GM18873 (cell line): ENCODE measurements at regions not wholly inside any gene's neighbourhood (a gene's known extent, or its start where the extent isn't known, plus 50 kb on each side); places are given as distances from the start of the nearest gene placed in this dataset.

ENCODE experiments used
- ATAC-seq: cut with Tn5 transposase; IDR thresholded peaks from one replicate; pipeline ENCODE4 v1.9.1; 2021; ENCODE audit warnings: mild to moderate bottlenecking, moderate library complexity, moderate number of reproducible peaks; ENCODE audit not compliant: unreplicated experiment, low FRiP score

DNA sequence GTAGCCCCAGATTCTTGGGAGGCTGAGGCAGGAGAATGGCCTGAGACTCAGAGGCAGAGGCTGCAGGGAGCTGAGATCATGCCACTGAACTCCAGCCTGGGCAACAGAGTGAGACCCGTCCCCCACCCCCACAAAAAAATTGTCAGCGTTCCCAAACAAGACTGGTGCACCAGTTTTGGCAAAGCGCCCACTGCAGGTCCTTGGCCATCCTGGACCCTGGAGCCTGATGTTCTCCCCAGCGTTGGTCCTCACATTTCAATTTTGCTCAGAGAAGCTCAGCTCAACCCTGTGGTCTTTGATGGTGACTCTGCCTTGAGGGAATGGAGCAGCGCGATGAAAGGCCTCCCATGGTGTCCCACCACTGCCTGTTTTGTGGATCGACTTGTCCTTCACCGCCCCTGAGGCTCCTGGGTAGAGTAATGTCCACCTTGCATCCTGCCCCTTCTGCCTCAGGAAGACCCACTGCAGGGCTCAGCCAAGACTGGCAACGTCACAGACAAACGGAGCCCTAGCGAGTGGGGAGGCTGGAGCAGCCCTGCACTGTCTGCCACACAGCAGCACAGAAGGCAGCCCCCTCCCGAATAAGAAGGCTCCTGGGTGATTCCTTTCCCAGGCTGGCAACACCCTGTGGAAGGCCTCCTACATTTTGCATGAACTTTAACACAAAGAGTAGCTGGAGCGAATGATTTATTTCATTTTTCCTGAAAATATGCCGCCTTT is 410.9 kb downstream of the TCERG1L start:
- ATAC-seq, result no peak

DNA sequence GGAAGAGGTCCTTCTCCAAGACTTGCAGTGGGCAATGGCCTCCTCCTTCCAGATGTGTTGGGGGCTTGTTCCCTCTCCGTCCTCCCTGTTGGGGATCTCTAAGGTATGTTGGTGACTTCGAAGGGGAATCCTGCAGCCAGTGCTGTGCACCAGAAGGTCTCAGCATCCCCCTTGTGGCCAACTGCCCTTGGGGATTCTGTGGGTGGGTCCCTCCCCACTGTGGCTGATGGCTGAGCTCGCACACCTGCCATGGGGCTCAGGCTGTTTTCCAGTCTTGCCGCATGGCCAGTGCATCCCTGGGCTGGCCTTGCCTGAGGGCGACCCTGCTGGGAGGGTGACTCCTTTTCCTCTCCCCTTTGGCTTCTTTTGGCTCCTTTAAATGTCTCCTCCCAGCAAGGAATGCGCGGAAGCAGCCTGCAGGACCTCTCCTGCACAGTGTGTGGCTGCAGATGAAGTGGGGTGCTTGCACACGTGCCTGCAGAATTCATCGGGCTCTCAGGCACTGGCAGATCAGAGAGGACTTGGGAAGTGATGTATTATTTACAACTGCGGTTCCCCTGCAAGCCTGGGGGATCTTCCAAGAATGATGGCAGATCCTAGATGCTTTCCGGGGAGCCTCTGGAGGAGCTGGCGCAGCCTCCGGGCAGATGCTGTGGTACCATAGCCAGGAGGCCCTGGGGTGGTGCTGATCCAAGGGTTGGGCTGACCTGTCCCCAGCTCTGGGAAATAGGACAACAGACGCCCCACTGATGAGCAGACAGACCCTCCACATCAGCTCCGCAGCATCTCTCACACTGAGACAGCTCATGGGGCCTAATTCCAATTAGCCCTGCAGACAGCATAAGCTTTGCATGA is 410.0 kb downstream of the TCERG1L start:
- ATAC-seq, result no peak

DNA sequence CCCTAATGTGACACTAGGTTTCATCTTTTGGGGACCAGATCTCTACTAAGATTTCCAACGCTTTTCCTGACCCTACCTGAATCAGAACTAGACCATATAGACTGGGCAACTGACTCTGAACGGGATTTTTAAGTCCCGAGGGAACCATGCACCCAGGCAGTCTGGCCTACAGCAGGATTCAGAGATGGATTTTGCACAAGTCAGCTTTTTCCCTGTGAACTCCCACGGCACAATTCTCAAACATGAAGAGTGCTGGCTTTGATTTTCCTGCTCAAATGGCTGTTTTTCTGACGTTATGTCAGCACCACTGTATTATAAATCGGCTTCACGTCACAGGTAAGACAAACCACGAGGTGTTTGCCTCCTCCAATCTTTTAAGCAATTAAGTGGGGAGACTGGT is 409.1 kb downstream of the TCERG1L start:
- no peak for ATAC-seq

DNA sequence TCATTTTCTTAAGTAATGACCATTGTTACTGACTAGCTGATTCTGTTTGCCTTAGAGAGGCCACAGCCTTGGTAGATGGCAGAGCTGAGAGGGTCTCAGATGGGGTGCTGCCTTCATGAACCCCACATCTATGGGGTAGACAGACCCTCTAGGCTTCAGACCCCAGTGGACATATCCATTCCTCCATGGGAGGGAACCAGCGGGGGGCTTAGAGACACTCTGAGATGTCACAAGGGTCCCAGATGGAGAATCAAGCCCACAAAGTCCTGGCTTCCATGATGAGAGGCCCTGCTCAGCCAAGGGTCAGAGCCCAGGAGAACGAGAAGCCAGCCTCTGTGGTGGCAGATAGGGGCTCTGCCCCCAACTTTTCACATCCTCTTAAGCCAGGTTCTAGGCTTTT is 408.6 kb downstream of the TCERG1L start:
- ATAC-seq, result no peak

DNA sequence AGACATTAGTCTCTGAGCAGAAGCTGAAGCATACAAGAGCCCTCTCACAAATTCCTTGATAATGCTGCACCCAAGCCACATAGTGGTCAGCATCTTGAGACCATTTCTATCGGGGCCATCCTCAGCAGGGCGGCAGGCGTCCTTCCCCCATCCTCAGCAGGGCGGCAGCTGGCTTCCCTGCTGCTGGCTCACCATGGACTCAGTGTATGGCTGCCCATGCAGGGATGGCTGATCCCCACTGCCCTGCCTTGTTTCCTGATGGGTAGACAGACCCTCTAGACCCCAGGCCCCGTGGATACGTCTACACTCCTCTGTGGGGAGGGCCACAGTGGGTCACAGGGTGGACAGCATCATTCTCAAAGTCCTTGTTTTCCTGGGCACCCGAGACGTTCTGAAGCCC is 406.8 kb downstream of the TCERG1L start:
- ATAC-seq, result no peak

DNA sequence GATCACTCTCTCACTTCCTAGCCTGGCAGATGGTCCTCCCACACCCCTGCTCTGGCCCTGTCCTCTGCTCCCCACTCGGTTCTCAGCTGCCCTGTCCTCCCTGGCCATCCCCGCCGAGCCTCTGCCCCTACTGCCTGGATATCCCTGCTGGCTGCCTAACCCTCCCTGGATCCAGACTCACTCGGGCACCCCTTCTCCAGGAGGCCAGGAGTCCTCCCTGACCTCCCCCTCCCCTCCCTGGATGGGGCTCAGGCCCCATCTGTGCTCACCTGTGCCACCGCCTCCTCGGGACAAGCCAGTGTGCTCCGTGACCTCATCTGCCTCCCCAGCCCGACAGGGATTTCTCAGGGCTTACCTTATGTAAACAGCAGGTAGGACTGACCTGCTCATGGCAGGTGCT is 406.1 kb downstream of the TCERG1L start:
- ATAC-seq, result no peak

DNA sequence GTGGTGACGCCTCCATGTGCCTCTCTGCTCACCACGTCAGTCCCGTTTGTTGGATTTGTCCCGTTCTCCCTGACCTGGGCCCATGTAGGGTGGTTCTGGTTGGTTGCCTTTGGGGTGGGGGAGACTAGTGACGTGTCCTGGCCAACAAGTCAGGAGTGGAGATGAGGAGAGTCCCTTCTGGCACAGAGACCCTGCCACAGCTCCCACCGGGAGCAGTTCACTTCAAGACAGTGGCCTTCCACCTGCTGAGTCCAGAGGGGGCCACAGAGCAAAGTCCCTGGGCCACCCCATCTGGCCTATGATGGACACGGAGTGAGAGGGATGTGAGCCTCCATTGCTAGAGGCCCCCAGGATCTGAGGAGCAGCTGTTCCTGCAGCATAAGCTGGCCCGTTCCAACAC is 405.6 kb downstream of the TCERG1L start:
- no peak for ATAC-seq

DNA sequence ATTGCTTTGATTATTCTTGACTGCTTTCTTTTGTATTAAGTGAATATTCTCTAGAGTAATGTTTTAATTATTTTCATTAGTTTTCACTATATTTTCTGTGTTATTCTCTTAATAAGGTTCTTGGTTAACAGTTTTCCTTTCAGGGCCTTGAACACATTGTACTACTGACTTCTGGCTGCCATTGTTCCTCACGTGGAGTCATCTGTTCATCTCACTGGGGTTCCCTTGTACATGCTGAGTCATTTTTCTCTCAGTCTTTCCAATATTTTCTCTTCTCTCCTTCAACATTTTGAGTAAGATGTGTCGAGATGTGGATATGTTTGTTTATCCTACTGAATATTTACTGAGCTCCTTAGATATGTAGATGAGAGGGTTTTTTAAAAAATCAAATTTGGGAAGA is 400.7 kb downstream of the TCERG1L start:
- ATAC-seq, result no peak

DNA sequence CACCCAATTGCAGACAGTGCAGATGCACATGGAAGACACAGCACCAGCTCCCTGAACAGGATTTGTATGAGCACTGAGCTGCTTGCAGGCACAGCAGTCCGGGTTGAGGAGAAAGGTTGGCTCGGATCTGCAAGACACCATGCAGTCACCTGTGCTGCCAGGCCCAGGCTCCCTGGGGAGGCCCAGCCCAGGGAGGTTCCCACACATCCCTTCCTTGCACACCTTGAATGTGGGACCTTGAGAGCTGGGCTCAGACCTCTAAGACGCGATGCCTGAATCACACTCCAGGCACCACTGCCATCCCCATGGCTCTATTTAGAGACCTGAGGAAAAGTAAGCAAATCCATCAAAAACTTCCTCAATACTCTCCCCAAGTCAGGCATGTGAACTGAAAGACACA is 397.7 kb downstream of the TCERG1L start:
- ATAC-seq, result no peak

DNA sequence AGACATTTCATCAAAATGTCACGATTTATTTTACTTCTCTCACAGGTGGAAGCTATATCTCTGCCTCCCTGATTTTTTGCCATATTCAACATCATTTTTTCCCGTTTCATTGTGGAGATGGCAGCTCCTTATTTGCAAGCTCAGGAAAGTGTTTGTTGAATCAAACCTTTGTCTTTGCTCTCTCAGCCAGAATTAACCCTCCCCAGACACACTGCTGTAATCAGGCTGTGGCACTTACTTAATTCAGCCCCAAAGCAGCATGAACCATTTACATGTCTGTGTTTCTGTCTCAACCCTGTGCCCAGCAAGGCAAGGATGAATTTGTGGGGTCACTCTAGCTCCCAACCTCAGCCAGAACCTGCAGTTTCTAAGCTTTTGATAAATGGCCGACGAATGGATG is 397.2 kb downstream of the TCERG1L start:
- ATAC-seq, result no peak

DNA sequence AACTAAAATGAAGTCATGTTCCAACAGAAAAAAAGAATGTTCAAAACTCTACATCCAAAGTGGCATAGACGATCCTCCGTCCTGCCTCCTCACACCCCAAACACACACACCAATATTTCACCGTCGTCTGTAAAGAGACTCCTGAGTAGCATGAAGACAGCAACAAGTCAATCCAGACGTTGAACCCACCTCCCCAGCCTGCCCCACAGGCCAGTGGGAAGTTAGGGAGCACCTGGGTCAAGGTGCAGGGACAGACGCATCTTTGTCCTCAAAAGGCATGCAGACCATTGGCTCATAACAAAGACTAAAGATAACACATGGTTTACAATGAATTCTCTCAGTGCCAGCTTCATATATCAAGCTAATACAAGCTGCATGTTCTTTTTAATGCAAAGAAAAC is 396.5 kb downstream of the TCERG1L start:
- no peak for ATAC-seq

DNA sequence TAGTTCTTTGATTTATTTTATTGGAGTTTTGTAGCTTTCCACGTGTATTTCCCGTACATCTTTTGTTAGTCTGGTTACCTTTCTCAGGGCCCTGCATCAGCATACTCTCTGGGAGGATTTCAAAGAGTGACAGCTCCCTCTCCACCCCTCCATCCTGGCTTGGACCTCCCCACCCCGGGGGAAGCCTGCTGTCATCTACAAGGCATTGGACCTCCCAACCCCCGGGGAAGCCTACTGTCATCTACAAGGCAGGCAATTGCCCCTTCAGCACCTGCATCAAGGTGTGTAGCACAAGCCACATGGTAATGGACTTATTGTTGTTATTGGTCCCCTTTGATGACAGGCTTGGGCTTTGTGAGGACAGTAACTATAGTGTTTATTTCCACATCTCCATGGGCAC is 390.1 kb downstream of the TCERG1L start:
- ATAC-seq, result no peak

DNA sequence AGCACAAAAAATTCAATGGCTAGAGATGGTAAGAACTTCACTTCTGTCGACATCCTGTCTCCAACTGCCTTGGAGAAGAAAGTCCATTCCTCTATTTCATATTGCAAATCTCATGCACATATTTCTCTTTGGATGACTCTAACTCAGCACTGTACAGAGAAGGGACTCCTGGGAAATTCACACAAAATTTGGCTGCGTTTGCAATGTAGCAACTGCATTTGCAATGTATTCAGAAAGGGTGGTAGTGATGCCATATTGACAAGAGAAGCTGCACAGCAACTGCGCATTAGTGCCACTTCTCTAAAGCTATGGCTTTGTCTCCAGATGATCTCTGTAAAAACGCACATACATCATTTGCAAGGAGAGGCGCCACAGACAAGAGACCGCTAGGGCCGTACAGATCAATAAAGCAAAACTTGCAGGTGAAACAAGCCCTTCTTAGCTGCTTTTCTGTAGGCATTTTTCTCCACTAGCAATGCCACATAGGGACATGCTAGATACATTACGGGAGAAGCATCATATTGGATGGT is 389.5 kb downstream of the TCERG1L start:
- ATAC-seq, result no peak

DNA sequence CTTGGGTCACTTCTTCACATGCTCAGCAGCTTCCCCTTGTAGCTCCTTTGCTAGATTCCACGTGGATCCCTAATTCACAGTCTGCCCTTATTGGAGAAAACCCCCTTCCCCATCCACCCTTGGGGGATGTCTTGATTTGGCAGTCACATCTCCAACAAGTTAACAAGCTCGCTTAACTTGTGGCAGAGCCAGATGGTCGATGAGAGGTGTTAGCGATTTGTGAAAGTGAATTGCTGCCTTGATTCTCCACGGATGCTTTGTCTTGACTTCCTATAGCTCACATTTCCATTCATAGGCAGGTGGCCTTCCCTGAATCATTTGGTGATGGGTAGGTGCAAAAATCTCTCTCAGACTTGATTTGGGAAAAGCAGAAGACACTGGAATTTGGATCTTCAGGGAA is 387.9 kb downstream of the TCERG1L start:
- no peak for ATAC-seq

DNA sequence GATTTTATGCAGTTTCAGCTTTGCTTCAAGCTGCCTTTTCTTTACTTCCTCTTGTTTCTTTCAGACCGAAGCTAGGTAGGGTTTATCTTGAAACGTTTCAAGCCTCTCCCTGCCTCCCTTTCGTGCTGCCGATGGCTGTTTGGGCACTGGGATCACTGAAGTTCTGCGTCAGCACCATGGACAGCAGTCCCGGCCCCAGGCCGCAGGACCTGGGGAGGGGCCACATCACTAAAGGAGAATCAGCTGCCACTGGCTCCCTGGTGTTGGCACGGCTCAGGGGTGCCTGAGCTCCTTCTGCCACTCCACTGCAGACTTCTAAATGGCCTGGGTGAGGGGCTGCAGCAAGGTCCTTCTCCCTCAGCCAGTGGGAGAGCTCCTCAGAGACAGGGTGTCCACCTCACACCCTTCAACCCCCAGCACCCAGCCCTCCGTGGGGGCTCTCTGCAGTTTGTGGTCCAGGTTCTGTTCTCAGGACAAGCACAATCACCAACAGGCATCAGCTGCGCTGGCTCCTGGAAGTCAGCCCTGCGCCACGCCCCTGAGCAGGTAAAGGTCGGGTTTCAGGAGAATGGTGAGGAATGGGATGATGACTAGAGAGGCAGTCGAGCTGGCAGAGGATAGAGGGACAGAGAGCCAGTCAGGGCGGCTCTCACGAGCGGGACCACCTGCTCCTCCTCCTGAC is 387.2 kb downstream of the TCERG1L start:
- no peak for ATAC-seq

DNA sequence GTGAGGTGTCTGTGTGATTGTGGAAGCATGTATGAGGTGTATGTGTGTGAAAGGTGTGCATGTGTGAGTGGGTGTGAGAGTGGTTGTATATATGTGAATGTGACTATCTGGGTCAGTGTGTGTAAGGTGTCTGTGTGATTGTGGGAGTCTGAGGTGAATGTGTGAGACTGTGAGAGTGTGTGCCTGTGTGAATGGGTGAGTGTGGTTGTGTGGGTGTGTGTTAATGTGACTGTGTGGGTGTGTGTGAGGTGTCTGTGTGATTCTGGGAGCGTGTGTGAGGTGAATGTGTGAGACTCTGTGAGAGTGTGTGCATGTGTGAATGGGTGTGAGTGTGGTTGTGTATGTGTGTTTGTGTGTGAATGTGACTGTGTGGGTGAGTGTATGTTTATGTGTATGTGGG is 385.1 kb downstream of the TCERG1L start:
- ATAC-seq, result no peak

DNA sequence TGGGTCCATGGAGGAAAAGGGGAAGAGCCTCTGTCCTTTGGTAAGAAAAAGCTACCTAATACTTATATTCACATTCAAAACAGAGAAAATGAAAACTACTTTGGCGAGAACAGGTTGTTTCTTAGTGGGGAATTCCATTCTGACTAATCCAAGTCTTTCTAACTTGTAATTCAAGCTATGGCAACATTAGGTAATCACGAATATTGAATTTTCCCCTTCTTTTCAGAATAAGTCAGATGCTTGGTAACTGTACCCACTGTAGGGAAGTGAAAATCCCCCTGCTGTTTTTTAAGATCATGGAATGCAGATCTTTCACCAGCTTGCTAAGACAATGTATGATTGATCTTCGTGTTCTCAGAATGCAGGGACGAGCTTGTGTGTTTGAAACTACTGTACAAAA is 384.4 kb downstream of the TCERG1L start:
- ATAC-seq, result no peak

DNA sequence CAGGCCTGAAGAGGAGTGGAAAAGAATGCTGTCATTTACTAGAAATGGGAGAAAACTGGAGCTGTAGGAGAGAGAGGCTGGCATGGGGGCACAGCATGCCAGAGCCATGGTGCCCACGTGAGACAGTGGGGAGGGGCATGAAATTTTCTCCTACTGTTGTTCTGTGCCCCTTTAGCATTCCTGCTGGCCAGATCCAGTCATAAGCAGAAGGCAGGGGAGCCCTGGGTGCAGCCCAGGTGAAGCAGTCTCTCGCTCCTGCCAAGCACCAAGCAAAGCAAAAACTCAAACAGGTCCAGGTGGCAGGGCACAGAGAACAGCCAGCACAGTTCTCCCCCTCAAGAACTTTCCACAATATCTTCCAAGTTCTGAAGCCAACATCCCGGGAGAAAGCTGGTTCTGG is 383.2 kb downstream of the TCERG1L start:
- no peak for ATAC-seq

DNA sequence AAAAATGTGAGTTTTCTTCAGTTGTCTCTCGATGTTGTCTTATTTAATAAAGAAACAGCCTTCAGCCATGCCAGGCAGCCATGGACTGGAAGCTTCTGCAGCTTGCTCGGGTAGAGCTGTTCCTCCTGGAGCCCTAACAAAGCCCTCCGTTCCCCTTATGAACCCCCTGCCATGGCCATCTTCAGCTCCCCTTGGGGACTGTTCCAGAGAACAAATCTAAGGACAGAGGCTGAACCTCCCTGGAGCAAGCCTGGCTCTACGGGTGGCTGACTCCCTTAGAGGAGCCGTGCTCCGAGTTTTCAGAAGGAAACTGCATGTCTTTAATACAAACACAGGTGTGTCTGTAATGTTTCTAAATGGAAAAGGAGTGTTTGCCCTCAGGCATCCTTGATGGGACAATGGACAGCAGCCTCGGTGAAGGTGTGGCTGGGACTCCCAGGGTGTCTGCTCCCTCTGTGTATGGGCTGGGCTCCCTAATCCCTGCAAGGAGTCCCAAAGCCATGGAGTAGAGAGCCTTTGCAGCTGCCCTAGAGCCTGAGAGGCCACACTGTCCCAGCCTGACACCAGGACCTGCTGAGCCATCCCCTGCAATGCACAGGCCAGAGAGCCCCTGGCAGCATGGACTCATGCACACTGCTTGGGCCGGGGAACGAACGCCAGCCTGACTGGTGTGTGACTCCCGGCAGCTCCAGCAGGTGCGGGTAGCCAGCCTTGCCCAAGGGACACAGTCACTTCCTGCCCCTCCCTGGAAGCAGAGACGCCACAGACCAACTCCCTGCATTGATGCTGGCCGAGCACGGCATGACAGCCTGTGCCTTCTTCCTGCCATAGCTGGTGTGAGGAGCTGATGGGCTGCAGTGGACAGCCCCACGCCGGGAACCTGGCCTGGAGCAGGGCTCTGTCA is 381.8 kb downstream of the TCERG1L start:
- no peak for ATAC-seq

DNA sequence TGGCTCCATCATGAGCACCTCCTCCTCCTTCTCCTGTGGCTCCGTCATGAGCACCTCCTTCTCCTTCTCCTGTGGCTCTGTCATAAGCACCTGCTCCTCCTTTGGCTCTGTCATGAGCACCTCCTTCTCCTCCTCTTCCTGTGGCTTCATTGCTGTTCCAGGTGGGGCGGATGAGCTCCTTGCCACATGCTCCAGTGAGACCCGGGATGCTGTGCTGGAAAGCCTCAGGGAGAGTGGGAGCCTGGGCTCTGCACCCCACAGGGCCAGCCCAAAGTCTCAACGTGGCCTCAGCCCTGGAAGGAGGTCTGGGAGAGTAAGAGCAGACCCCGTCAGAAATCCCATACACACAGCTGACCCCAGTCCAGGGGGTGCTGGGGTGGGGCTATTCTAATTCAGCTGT is 380.7 kb downstream of the TCERG1L start:
- no peak for ATAC-seq
